ENCODE measurements at regions not wholly inside any gene's neighbourhood (a gene's known extent, or its start where the extent isn't known, plus 50 kb on each side); places are given as distances from the start of the nearest gene placed in this dataset.
A peak's percentile ranks its signal among the peaks of the same experiment; 100 is the strongest.

GRCh38 chr5:54876556-54876955 lies 108.8 kb downstream of the ESM1 start:
- Histone ChIP-seq H3K4me1 (no peaks in the 10 kb centered on the region), H3K36me3 (no peaks in the 10 kb centered on the region), H3K27me3 (no peaks in the 10 kb centered on the region), H3K4me3 (no peak overlapping the region), H3K9me3 (no peaks in the 10 kb centered on the region), H3K27ac (no peak overlapping the region)
- TF ChIP-seq POLR2A (IDR thresholded peaks at IDR 0.05): no peak
- TF ChIP-seq CTCF (IDR thresholded peaks at IDR 0.05): no peak
- no peak for DNase-seq
- WGBS (ENCODE audit: insufficient coverage, low coverage, low lambda C conversion rate, missing lambda C conversion rate): 63% methylated on average over 6 of the region's 6 CpGs
- intact Hi-C loops (cut with DNase I): no loop called here
- no peak for ATAC-seq

- H3K9me3 ChIP-seq: no peaks in the 10 kb centered on the region
- WGBS (ENCODE audit: insufficient coverage, low coverage, low lambda C conversion rate, missing lambda C conversion rate): 12% methylated on average over 7 of the region's 7 CpGs
- H3K27me3 ChIP-seq: no peaks in the 10 kb centered on the region
These were observed 110.9 kb downstream of the ESM1 start for GRCh38 chr5:54874337-54875021.

GRCh38 chr5:54873691-54874090 lies 111.7 kb downstream of the ESM1 start:
- intact Hi-C loops (cut with DNase I): no loop called here
- H3K4me1 ChIP-seq: no peaks in the 10 kb centered on the region
- no peaks in the 10 kb centered on the region for H3K36me3 ChIP-seq
- H3K4me3 ChIP-seq: no peak overlapping the region
- DNase-seq (no peak), ATAC-seq (no peak)
- 87% methylated on average over 2 of the region's 2 CpGs for WGBS (ENCODE audit: insufficient coverage, low coverage, low lambda C conversion rate, missing lambda C conversion rate)
- H3K27me3 ChIP-seq: no peaks in the 10 kb centered on the region
- H3K9me3 ChIP-seq: no peaks in the 10 kb centered on the region
- no peak for TF ChIP-seq POLR2A (IDR thresholded peaks at IDR 0.05)
- TF ChIP-seq CTCF (IDR thresholded peaks at IDR 0.05): no peak
- H3K27ac ChIP-seq: no peak overlapping the region

More at GRCh38 chr5:54874337-54875021, 110.9 kb downstream of the ESM1 start:
- TF ChIP-seq POLR2A (IDR thresholded peaks at IDR 0.05) (no peak), CTCF (IDR thresholded peaks at IDR 0.05) (no peak)
- Histone ChIP-seq H3K4me3 (peak overlapping the region in 1 of 3 donors; percentile 14), H3K4me1 (no peaks in the 10 kb centered on the region), H3K36me3 (no peaks in the 10 kb centered on the region), H3K27ac (no peak overlapping the region)
- intact Hi-C loops (cut with DNase I): no loop called here
- ATAC-seq: peak; percentile 40 to 86 (median 74)
- no peak for DNase-seq

DNA sequence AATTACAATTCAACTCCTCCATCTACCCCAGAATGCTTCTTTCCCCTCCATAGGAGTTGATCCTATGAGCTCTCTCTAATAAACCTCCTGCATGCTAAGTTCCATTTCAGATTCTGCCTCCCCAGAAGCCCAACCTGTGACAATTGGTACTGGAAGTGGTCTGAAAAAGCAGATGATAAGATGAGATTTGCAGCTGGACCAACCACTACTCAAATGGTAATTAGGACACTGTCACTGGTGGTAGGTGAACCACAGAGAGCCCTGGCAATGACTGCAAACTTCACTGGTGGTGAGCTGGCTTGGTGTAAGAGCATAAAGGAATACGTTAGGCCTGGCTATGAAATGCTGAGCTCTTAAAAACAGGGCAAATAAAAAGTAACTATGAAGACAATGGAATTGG lies 112.6 kb downstream of the ESM1 start:
- TF ChIP-seq POLR2A (IDR thresholded peaks at IDR 0.05) (no peak), CTCF (IDR thresholded peaks at IDR 0.05) (no peak)
- ATAC-seq: no peak
- WGBS (ENCODE audit: insufficient coverage, low coverage, low lambda C conversion rate, missing lambda C conversion rate): 67% methylated on average over 1 of the region's 1 CpG
- DNase-seq: no peak
- Histone ChIP-seq H3K27me3 (no peaks in the 10 kb centered on the region), H3K4me1 (no peaks in the 10 kb centered on the region), H3K27ac (no peak overlapping the region), H3K9me3 (no peaks in the 10 kb centered on the region), H3K4me3 (no peak overlapping the region), H3K36me3 (no peaks in the 10 kb centered on the region)
- intact Hi-C loops (cut with DNase I): no loop called here

All from right lobe of liver (tissue), 6 donors.